ENCODE measurements at regions not wholly inside any gene's neighbourhood (a gene's known extent, or its start where the extent isn't known, plus 50 kb on each side); places are given as distances from the start of the nearest gene placed in this dataset.
"Not testable (repeated sequence)": the region's sequence is repeated elsewhere in the genome, so short reads cannot be mapped to it uniquely, and the experiment has no call there.

- not testable (repeated sequence) for TF ChIP-seq FOXM1 (IDR thresholded peaks at IDR 0.05; ENCODE audit: borderline replicate concordance); ARNT (IDR thresholded peaks at IDR 0.05); LEF1 (IDR thresholded peaks at IDR 0.05; ENCODE audit: borderline replicate concordance); ZNF384 (IDR thresholded peaks at IDR 0.05)
These were observed 216.3 kb upstream of the STXBP5 start for GRCh38 chr6:146987938-146988337.

All from HEK293T (cell line).